HCT116 (cell line): ENCODE measurements at regions not wholly inside any gene's neighbourhood (a gene's known extent, or its start where the extent isn't known, plus 50 kb on each side); places are given as distances from the start of the nearest gene placed in this dataset.

Source experiments
- ATAC-seq: fragments of 200-7000 bp; cut with Tn5 transposase; 2 replicates; pipeline ENCODE4 v1.9.1; 2020; ENCODE audit warnings: mild to moderate bottlenecking, moderate library complexity
- BruUV-seq: library from RNA; stranded (reverse); fragments of 400-500 nt; replicated peaks from 2 replicates; lab custom pipeline; 2021; lab: Mats Ljungman, UMichigan
- CTCF ChIA-PET: fragments of 300-600 bp; sonication (Branson Sonifier 250); formaldehyde crosslinking; loops from one replicate; lab custom pipeline; 2021; ENCODE audit warnings: antibody characterized with exemption; lab: Charles Lee
- POLR2A ChIA-PET: fragments of 300-600, 350-600 bp; sonication (Branson Sonifier 250); formaldehyde crosslinking; loops from one replicate; lab custom pipeline; 2021; ENCODE audit warnings: antibody characterized with exemption; lab: Charles Lee
- RAD21 ChIA-PET, 2 experiments: fragments of 300-600 bp; sonication (Branson Sonifier 250); formaldehyde crosslinking; loops; one replicate each; lab custom pipeline; 2023; ENCODE audit warnings: low total read pairs in 2 of 2; ENCODE audit not compliant: uncharacterized antibody in 2 of 2, unreplicated experiment in 2 of 2, low non-redundant PET in 1 of 2; lab: Charles Lee
- DNase-seq: peaks from one replicate; pipeline ENCODE4 v3.0.0-alpha.2; 2010; ENCODE audit warnings: low read depth, low spot score
- H2AFZ ChIP-seq: fragments of 200-600 bp; shearing (Covaris generic), sonication (generic); 2 replicates; pipeline ENCODE4 v1.6.1; 2017; ENCODE audit warnings: low read depth, mixed run types, mixed read lengths, antibody characterized with exemption, low read length; ENCODE audit not compliant: poor library complexity, severe bottlenecking
- H3K27ac ChIP-seq: 2 replicates; pipeline ENCODE4 v1.5.1; 2012; ENCODE audit warnings: low read depth, low read length
- H3K27me3 ChIP-seq: fragments of 200-600 bp; sonication (generic); 2 replicates; pipeline ENCODE4 v1.6.1; 2016; ENCODE audit warnings: mixed run types, low read length, mixed read lengths; ENCODE audit not compliant: insufficient read depth
- H3K36me3 ChIP-seq, 2 experiments: fragments of 200-500 bp in 1 of 2; fragments of 200-600 bp in 1 of 2; sonication (Bioruptor generic) in 1 of 2; sonication (generic) in 1 of 2; 2 replicates each; pipeline versions ENCODE4 v1.5.1 to v1.6.1; 2014 to 2016; ENCODE audit warnings: low read length in 2 of 2, inconsistent platforms in 1 of 2, mixed read lengths in 1 of 2, mixed run types in 1 of 2; ENCODE audit not compliant: insufficient read depth in 2 of 2, control insufficient read depth in 1 of 2
- H3K4me1 ChIP-seq, 2 experiments: fragments of 200-600 bp in 1 of 2; sonication (generic) in 1 of 2; 2 replicates each; pipeline versions ENCODE4 v1.5.1 to v1.6.1; 2012 to 2017; ENCODE audit warnings: low read length in 2 of 2, inconsistent platforms in 1 of 2, mild to moderate bottlenecking in 1 of 2, mixed read lengths in 1 of 2, mixed run types in 1 of 2, moderate library complexity in 1 of 2; ENCODE audit not compliant: insufficient read depth in 2 of 2, control insufficient read depth in 1 of 2
- H3K4me2 ChIP-seq: fragments of 200-600 bp; sonication (generic); 2 replicates; pipeline ENCODE4 v1.6.1; 2017; ENCODE audit warnings: mixed run types, low read length, mixed read lengths
- H3K4me3 ChIP-seq, 2 experiments: fragments of 200-600 bp in 1 of 2; sonication (generic) in 1 of 2; replicated peaks in 1 of 2; 2 replicates each; pipeline ENCODE4 v1.5.1; 2011 to 2016; ENCODE audit warnings: low read length in 2 of 2, control low read depth in 1 of 2, low read depth in 1 of 2, mild to moderate bottlenecking in 1 of 2, mixed read lengths in 1 of 2, mixed run types in 1 of 2
- H3K79me2 ChIP-seq: fragments of 200-600 bp; sonication (generic); 2 replicates; pipeline ENCODE4 v1.6.1; 2017; ENCODE audit warnings: mild to moderate bottlenecking, mixed run types, low read length, moderate library complexity, mixed read lengths; ENCODE audit not compliant: insufficient read depth
- H3K9ac ChIP-seq: fragments of 200-600 bp; sonication (generic); 2 replicates; pipeline ENCODE4 v1.6.1; 2016; ENCODE audit warnings: low read length, mixed read lengths
- H3K9me2 ChIP-seq: fragments of 200-600 bp; sonication (generic), shearing (Covaris generic); 2 replicates; pipeline ENCODE4 v1.6.1; 2017; ENCODE audit warnings: mixed run types, mild to moderate bottlenecking, moderate library complexity; ENCODE audit not compliant: insufficient read depth
- H3K9me3 ChIP-seq, 2 experiments: fragments of 200-500 bp in 1 of 2; fragments of 200-600 bp in 1 of 2; sonication (Bioruptor generic) in 1 of 2; sonication (generic) in 1 of 2; 2 replicates each; pipeline ENCODE4 v1.6.1; 2014 to 2017; ENCODE audit warnings: low read length in 2 of 2, mixed read lengths in 2 of 2, inconsistent platforms in 1 of 2, low read depth in 1 of 2, mild to moderate bottlenecking in 1 of 2, mixed run types in 1 of 2, moderate library complexity in 1 of 2; ENCODE audit not compliant: control insufficient read depth in 1 of 2, insufficient read depth in 1 of 2
- H4K20me1 ChIP-seq: fragments of 200-600 bp; sonication (generic), shearing (Covaris generic); 2 replicates; pipeline ENCODE4 v1.6.1; 2017; ENCODE audit warnings: mixed run types, mild to moderate bottlenecking, moderate library complexity; ENCODE audit not compliant: insufficient read depth
- CEBPB ChIP-seq: IDR thresholded peaks from 2 replicates; pipeline ENCODE4 v1.6.1; 2012; ENCODE audit warnings: low read depth
- ELF1 ChIP-seq: IDR thresholded peaks from 2 replicates; pipeline ENCODE4 v1.6.1; 2012; ENCODE audit warnings: low read depth, borderline replicate concordance
- EZH2 ChIP-seq: fragments of 200-600 bp; sonication (generic); IDR thresholded peaks from 2 replicates; pipeline ENCODE4 v1.6.1; 2017; ENCODE audit warnings: antibody characterized with exemption, mixed run types
- EZH2phosphoT487 ChIP-seq: fragments of 200-600 bp; IDR thresholded peaks from 2 replicates; pipeline ENCODE4 v1.6.1; 2018; ENCODE audit warnings: antibody characterized with exemption, borderline replicate concordance
- FOSL1 ChIP-seq: IDR thresholded peaks from 2 replicates; pipeline ENCODE4 v1.6.1; 2012; ENCODE audit warnings: low read depth
- JUND ChIP-seq: IDR thresholded peaks from 2 replicates; pipeline ENCODE4 v1.6.1; 2012
- POLR2A ChIP-seq: IDR thresholded peaks from 2 replicates; pipeline ENCODE4 v1.7.0; 2011; ENCODE audit warnings: borderline replicate concordance; ENCODE audit not compliant: insufficient read depth, insufficient read length; ENCODE audit errors: extremely low read depth
- POLR2AphosphoS5 ChIP-seq: IDR thresholded peaks from 2 replicates; pipeline ENCODE4 v1.6.1; 2011; ENCODE audit warnings: mild to moderate bottlenecking, low read depth, low read length, moderate library complexity
- RAD21 ChIP-seq: IDR thresholded peaks from 2 replicates; pipeline ENCODE4 v1.6.1; 2012; ENCODE audit warnings: low read depth, mild to moderate bottlenecking
- SIN3A ChIP-seq: IDR thresholded peaks from 2 replicates; pipeline ENCODE4 v1.6.1; 2012; ENCODE audit warnings: low read depth
- SP1 ChIP-seq: IDR thresholded peaks from 2 replicates; pipeline ENCODE4 v1.6.1; 2012; ENCODE audit warnings: low read depth
- SRF ChIP-seq: IDR thresholded peaks from 2 replicates; pipeline ENCODE4 v1.6.1; 2012; ENCODE audit warnings: low read depth
- YY1 ChIP-seq: IDR thresholded peaks from 2 replicates; pipeline ENCODE4 v1.6.1; 2011; ENCODE audit warnings: low read length, low read depth, moderate library complexity, mild to moderate bottlenecking; ENCODE audit not compliant: insufficient replicate concordance; ENCODE audit errors: extremely low read depth
- ZFX ChIP-seq: fragments of 450-650 bp; IDR thresholded peaks from 2 replicates; pipeline ENCODE4 v1.6.1; 2017
- ZNF274 ChIP-seq: fragments of 200-500 bp; sonication (Bioruptor generic); IDR thresholded peaks from 2 replicates; pipeline ENCODE4 v1.6.1; 2014; ENCODE audit warnings: mild to moderate bottlenecking, low read depth, low read length, inconsistent platforms
- intact Hi-C: fragments of 100-400 bp; cut with micrococcal nuclease; formaldehyde crosslinking; loops from 2 replicates; pipeline ENCODE4 v1.10.0; 2022
- TF ChIP-seq, protein P1 (sequence below): IDR thresholded peaks from 2 replicates; pipeline ENCODE4 v1.6.1; 2012
- TF ChIP-seq, protein P2 (sequence below): IDR thresholded peaks from 2 replicates; pipeline ENCODE4 v1.6.1; 2011; ENCODE audit warnings: mild to moderate bottlenecking, low read length, moderate library complexity; ENCODE audit not compliant: insufficient replicate concordance; ENCODE audit errors: extremely low read depth
- TF ChIP-seq, protein P3 (sequence below), 3 experiments: fragments of 200-600 bp in 1 of 3; sonication (generic) in 1 of 3; IDR thresholded peaks in 2 of 3; conservative IDR thresholded peaks in 1 of 3; 2 replicates each; pipeline ENCODE4 v1.5.1; 2012 to 2017; ENCODE audit warnings: low read depth in 2 of 3, low read length in 2 of 3, antibody characterized with exemption in 1 of 3, borderline replicate concordance in 1 of 3, control low read depth in 1 of 3, mild to moderate bottlenecking in 1 of 3, mixed read lengths in 1 of 3, mixed run types in 1 of 3, moderate library complexity in 1 of 3; ENCODE audit not compliant: insufficient read depth in 1 of 3

DNA sequence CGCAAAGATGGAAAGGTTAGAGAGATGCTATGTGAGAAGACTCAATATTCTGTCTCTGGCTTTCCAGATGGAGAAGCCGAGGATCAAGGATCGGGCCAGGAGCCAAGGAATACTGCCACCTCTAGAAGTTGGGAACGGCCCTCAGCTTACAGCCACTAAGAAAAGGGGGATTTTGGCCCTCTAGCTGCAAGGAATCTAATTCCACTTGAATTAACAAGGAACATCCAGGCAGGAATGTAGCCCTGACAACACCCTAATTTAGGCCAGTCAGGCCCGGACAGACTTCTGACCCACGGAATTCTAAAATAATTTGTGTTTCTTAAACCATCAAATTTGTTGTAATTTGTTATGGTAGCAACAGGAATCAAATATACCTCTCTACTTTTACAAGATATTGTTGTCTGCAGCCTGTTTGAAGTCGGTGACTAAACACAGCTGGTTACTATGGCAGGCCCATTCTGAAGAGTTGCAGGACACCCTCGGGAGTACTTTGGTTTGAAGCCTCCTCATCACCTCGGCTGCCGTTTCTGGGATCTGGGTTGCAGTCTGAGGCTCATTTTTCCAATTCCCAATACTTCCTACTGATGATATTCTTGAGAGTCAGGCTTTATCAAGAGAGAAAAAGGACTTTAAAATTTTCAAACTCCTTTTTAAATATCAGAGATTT lies 1131.2 kb downstream of the TSN start:
- no peaks in the 10 kb centered on the region for H3K9me2 ChIP-seq
- DNase-seq (no peak), ATAC-seq (no peak)
- H3K36me3 ChIP-seq: no peaks in the 10 kb centered on the region; a peak in 1 of 4 replicates
- H3K4me3 ChIP-seq: no peak overlapping the region
- CTCF ChIA-PET: no interaction called here
- no peaks in the 10 kb centered on the region for H3K4me1 ChIP-seq
- no peaks in the 10 kb centered on the region for H4K20me1 ChIP-seq
- peaks cover 16 to 19% of the 10 kb centered on the region in 2 experiments; a peak in 2 of 4 replicates for H3K9me3 ChIP-seq
- no peak for TF ChIP-seq SP1
- no peak overlapping the region for H3K4me2 ChIP-seq
- H3K9ac ChIP-seq: no peak overlapping the region
- no TSS peak for BruUV-seq
- POLR2A ChIA-PET: no interaction called here
- H3K79me2 ChIP-seq: no peaks in the 10 kb centered on the region
- H2AFZ ChIP-seq: no peak overlapping the region
- H3K27me3 ChIP-seq: no peaks in the 10 kb centered on the region
- intact Hi-C loops: no loop called here
- RAD21 ChIA-PET: no interaction called here
- no peak overlapping the region for H3K27ac ChIP-seq

DNA sequence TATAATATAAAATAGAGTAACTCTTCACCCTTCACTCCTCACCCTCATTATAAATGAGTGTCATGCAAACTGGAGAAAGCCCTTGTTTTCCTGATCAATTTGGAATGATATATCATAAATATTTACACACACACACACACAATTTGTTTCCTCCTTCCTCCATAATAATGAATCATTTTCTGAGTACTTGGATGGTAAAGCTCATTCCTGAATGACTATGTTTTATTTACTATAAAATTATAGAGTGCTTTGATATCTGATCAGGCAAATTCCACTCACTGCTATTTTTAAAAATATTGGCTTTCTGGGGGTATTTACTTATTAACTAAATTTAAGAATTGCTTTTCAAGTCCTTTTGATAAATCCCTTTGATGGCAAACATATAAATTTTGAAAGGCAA lies 1125.5 kb upstream of the CNTNAP5 start:
- CTCF ChIA-PET: no interaction called here
- Histone ChIP-seq H3K27ac (no peak overlapping the region), H2AFZ (no peak overlapping the region), H3K4me2 (no peak overlapping the region), H3K36me3 (no peaks in the 10 kb centered on the region), H3K9me2 (no peaks in the 10 kb centered on the region), H4K20me1 (no peaks in the 10 kb centered on the region), H3K4me3 (no peak overlapping the region), H3K27me3 (no peaks in the 10 kb centered on the region), H3K4me1 (no peaks in the 10 kb centered on the region), H3K79me2 (no peaks in the 10 kb centered on the region), H3K9ac (no peak overlapping the region), H3K9me3 (peaks cover 7 to 10% of the 10 kb centered on the region in 2 experiments; a peak in 2 of 4 replicates)
- POLR2A ChIA-PET: no interaction called here
- RAD21 ChIA-PET: no interaction called here
- ATAC-seq (no peak), DNase-seq (no peak)
- BruUV-seq: no TSS peak
- intact Hi-C loops: no loop called here
- TF ChIP-seq SRF (no peak), ELF1 (no peak), RAD21 (no peak), CEBPB (no peak), EZH2phosphoT487 (no peak), ZNF274 (no peak), SP1 (no peak), FOSL1 (no peak), POLR2A (no peak), YY1 (no peak), EZH2 (no peak), SIN3A (no peak), ZFX (no peak), JUND (no peak), POLR2AphosphoS5 (no peak)
- TF ChIP-seq, protein P1, sequence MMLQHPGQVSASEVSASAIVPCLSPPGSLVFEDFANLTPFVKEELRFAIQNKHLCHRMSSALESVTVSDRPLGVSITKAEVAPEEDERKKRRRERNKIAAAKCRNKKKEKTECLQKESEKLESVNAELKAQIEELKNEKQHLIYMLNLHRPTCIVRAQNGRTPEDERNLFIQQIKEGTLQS: no peak
- TF ChIP-seq, protein P2, sequence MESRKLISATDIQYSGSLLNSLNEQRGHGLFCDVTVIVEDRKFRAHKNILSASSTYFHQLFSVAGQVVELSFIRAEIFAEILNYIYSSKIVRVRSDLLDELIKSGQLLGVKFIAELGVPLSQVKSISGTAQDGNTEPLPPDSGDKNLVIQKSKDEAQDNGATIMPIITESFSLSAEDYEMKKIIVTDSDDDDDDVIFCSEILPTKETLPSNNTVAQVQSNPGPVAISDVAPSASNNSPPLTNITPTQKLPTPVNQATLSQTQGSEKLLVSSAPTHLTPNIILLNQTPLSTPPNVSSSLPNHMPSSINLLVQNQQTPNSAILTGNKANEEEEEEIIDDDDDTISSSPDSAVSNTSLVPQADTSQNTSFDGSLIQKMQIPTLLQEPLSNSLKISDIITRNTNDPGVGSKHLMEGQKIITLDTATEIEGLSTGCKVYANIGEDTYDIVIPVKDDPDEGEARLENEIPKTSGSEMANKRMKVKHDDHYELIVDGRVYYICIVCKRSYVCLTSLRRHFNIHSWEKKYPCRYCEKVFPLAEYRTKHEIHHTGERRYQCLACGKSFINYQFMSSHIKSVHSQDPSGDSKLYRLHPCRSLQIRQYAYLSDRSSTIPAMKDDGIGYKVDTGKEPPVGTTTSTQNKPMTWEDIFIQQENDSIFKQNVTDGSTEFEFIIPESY: no peak
- TF ChIP-seq, protein P3, sequence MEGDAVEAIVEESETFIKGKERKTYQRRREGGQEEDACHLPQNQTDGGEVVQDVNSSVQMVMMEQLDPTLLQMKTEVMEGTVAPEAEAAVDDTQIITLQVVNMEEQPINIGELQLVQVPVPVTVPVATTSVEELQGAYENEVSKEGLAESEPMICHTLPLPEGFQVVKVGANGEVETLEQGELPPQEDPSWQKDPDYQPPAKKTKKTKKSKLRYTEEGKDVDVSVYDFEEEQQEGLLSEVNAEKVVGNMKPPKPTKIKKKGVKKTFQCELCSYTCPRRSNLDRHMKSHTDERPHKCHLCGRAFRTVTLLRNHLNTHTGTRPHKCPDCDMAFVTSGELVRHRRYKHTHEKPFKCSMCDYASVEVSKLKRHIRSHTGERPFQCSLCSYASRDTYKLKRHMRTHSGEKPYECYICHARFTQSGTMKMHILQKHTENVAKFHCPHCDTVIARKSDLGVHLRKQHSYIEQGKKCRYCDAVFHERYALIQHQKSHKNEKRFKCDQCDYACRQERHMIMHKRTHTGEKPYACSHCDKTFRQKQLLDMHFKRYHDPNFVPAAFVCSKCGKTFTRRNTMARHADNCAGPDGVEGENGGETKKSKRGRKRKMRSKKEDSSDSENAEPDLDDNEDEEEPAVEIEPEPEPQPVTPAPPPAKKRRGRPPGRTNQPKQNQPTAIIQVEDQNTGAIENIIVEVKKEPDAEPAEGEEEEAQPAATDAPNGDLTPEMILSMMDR (IDR thresholded peaks at IDR 0.05 in 2 of 3, conservative IDR thresholded peaks at IDR 0.05 in 1 of 3; ENCODE audit: borderline replicate concordance in 1 of 3, insufficient read depth in 1 of 3, low read depth in 2 of 3, low read length in 2 of 3): no peak
